ENCODE measurements at regions not wholly inside any gene's neighbourhood (a gene's known extent, or its start where the extent isn't known, plus 50 kb on each side); places are given as distances from the start of the nearest gene placed in this dataset.
A peak's percentile ranks its signal among the peaks of the same experiment; 100 is the strongest.

DNA sequence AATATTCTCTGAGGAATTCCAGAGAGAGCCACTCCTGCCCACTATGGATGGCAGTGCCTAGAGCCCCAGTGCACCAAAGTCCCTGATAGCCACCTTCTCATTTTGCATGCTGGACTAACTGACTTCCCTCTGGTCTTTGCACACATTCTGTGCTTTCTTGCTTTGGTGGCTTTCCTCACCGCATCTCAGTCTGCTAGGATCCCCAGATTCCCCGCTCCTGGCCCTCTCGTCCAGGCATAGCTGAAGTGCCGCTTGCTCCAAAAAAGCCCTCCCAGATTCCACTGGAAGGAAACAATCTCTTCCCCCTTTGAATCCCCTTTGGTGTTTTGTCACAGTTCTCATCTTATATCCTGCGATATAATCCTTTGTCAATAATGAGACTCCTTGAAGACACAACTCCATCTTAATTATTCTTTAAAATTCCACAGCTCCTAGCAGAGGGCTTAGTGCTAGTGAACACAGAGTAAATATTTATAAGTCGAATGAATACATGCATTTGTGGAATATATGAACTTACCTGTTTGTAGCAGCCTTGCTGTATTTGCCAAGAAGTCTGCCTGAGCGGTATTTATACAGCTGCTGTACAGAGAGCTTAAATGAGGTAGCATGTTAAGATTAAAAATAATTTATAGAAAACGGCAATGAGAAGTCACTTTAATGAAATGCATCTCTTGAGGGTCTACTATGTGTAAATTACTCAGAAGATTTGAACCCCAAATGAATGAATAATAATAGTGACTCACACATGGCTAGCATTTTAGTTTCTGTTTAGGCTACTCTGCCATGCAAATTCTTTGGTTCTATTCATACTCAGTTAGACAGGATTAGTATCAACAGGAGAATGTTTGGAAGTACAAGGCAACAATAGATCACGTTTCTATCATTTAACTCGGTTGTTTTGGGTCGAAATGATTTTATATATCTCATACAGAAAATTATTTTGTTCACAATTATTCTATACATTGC lies 421.9 kb upstream of the TENM3 start:
- TF ChIP-seq, protein P1, sequence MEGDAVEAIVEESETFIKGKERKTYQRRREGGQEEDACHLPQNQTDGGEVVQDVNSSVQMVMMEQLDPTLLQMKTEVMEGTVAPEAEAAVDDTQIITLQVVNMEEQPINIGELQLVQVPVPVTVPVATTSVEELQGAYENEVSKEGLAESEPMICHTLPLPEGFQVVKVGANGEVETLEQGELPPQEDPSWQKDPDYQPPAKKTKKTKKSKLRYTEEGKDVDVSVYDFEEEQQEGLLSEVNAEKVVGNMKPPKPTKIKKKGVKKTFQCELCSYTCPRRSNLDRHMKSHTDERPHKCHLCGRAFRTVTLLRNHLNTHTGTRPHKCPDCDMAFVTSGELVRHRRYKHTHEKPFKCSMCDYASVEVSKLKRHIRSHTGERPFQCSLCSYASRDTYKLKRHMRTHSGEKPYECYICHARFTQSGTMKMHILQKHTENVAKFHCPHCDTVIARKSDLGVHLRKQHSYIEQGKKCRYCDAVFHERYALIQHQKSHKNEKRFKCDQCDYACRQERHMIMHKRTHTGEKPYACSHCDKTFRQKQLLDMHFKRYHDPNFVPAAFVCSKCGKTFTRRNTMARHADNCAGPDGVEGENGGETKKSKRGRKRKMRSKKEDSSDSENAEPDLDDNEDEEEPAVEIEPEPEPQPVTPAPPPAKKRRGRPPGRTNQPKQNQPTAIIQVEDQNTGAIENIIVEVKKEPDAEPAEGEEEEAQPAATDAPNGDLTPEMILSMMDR (conservative IDR thresholded peaks at IDR 0.05; ENCODE audit: low read depth, low read length), result no peak
- TF ChIP-seq FOS (IDR thresholded peaks at IDR 0.05; ENCODE audit: low read depth, low read length) (peak; percentile 71; the same call in 1 of the 2 replicates), POLR2A (IDR thresholded peaks at IDR 0.05; ENCODE audit: low read depth, low read length) (no peak), NFE2L2 (IDR thresholded peaks at IDR 0.05; ENCODE audit: low read depth, low read length) (no peak), BHLHE40 (IDR thresholded peaks at IDR 0.05; ENCODE audit: low read depth, low read length) (peak; percentile 87), SMC3 (IDR thresholded peaks at IDR 0.05; ENCODE audit: low read depth, low read length) (no peak), RFX5 (IDR thresholded peaks at IDR 0.05; ENCODE audit: low read depth, low read length) (no peak), CEBPB (IDR thresholded peaks at IDR 0.05; ENCODE audit: low read depth, low read length) (no peak)
- TF ChIP-seq, protein P2, sequence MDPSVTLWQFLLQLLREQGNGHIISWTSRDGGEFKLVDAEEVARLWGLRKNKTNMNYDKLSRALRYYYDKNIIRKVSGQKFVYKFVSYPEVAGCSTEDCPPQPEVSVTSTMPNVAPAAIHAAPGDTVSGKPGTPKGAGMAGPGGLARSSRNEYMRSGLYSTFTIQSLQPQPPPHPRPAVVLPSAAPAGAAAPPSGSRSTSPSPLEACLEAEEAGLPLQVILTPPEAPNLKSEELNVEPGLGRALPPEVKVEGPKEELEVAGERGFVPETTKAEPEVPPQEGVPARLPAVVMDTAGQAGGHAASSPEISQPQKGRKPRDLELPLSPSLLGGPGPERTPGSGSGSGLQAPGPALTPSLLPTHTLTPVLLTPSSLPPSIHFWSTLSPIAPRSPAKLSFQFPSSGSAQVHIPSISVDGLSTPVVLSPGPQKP (IDR thresholded peaks at IDR 0.05; ENCODE audit: borderline replicate concordance, low read depth, low read length), result no peak

Measured in IMR-90 (cell line).